Cardiac muscle cell (in vitro differentiated cells and primary cell): ENCODE measurements at regions not wholly inside any gene's neighbourhood (a gene's known extent, or its start where the extent isn't known, plus 50 kb on each side); places are given as distances from the start of the nearest gene placed in this dataset.

Experiments
- DNase-seq, 2 donors: peaks; one replicate each; pipeline versions ENCODE4 v3.0.0 to v3.0.0-alpha.2; 2010 to 2017; ENCODE audit warnings: low read depth in 1 of 2, low spot score in 1 of 2
- H3K27ac ChIP-seq: fragments of 200-600 bp; sonication (generic); 2 replicates; pipeline ENCODE4 v1.5.1; 2016
- H3K27me3 ChIP-seq: fragments of 200-600 bp; sonication (generic); 2 replicates; pipeline ENCODE4 v1.6.0; 2016; ENCODE audit warnings: control low read depth
- H3K36me3 ChIP-seq: fragments of 200-600 bp; sonication (generic); 2 replicates; pipeline ENCODE4 v1.5.1; 2016; ENCODE audit warnings: control low read depth
- H3K4me1 ChIP-seq: fragments of 200-600 bp; sonication (generic); 2 replicates; pipeline ENCODE4 v1.8.1; 2017; ENCODE audit warnings: low read depth, mild to moderate bottlenecking, mixed run types
- H3K4me3 ChIP-seq: fragments of 200-600 bp; sonication (generic); 2 replicates; pipeline ENCODE4 v1.5.1; 2016; ENCODE audit warnings: mild to moderate bottlenecking
- H3K9me3 ChIP-seq: fragments of 200-600 bp; sonication (generic); 2 replicates; pipeline ENCODE4 v1.5.1; 2017; ENCODE audit warnings: low read depth, mild to moderate bottlenecking, control low read depth
- CTCF ChIP-seq: IDR thresholded peaks from 2 replicates; pipeline ENCODE4 v1.5.1; 2012; ENCODE audit warnings: low read depth, mild to moderate bottlenecking, low read length

- TF ChIP-seq CTCF = no peak
- H3K4me3 ChIP-seq = no peak overlapping the region
- no peaks in the 10 kb centered on the region for H3K4me1 ChIP-seq
- DNase-seq = no peak
- no peaks in the 10 kb centered on the region for H3K9me3 ChIP-seq
- no peaks in the 10 kb centered on the region for H3K27me3 ChIP-seq
- no peak overlapping the region for H3K27ac ChIP-seq
- no peaks in the 10 kb centered on the region for H3K36me3 ChIP-seq
These were observed 94.7 kb upstream of the ZNF618 start for GRCh38 chr9:113781381-113781780.

- H3K4me3 ChIP-seq = no peak overlapping the region
- H3K36me3 ChIP-seq = no peaks in the 10 kb centered on the region
- DNase-seq = no peak
- H3K4me1 ChIP-seq = no peaks in the 10 kb centered on the region
- no peaks in the 10 kb centered on the region for H3K9me3 ChIP-seq
- no peaks in the 10 kb centered on the region for H3K27me3 ChIP-seq
- TF ChIP-seq CTCF = no peak
- H3K27ac ChIP-seq = no peak overlapping the region
These were observed 94.2 kb upstream of the ZNF618 start for GRCh38 chr9:113781896-113782295.

GRCh38 chr9:113783475-113783874 lies 92.6 kb upstream of the ZNF618 start:
- Histone ChIP-seq H3K27me3 (no peaks in the 10 kb centered on the region), H3K9me3 (no peaks in the 10 kb centered on the region), H3K4me3 (no peak overlapping the region), H3K4me1 (no peaks in the 10 kb centered on the region), H3K27ac (no peak overlapping the region), H3K36me3 (no peaks in the 10 kb centered on the region)
- TF ChIP-seq CTCF = no peak
- DNase-seq = no peak

- H3K27ac ChIP-seq = no peak overlapping the region
- H3K9me3 ChIP-seq = no peaks in the 10 kb centered on the region
- no peaks in the 10 kb centered on the region for H3K27me3 ChIP-seq
- H3K4me1 ChIP-seq = no peaks in the 10 kb centered on the region
- no peaks in the 10 kb centered on the region for H3K36me3 ChIP-seq
- no peak overlapping the region for H3K4me3 ChIP-seq
- no peak for TF ChIP-seq CTCF
- DNase-seq = no peak
These were observed 90.8 kb upstream of the ZNF618 start for GRCh38 chr9:113785334-113785733.

GRCh38 chr9:113786071-113786470 lies 90.0 kb upstream of the ZNF618 start:
- H3K27me3 ChIP-seq = no peaks in the 10 kb centered on the region

More at GRCh38 chr9:113786071-113786470, 90.0 kb upstream of the ZNF618 start:
- TF ChIP-seq CTCF = no peak
- Histone ChIP-seq H3K9me3 (no peaks in the 10 kb centered on the region), H3K27ac (no peak overlapping the region), H3K4me1 (no peaks in the 10 kb centered on the region), H3K36me3 (no peaks in the 10 kb centered on the region), H3K4me3 (no peak overlapping the region)
- DNase-seq = no peak
